K562 (cell line): ENCODE measurements at regions not wholly inside any gene's neighbourhood (a gene's known extent, or its start where the extent isn't known, plus 50 kb on each side); places are given as distances from the start of the nearest gene placed in this dataset.

Source experiments
- CC2D1A ChIP-seq: fragments of 450-650 bp; IDR thresholded peaks from 2 replicates; pipeline ENCODE4 v1.6.1; 2017; ENCODE audit warnings: mild to moderate bottlenecking
- CTBP1 ChIP-seq: fragments of 450-650 bp; IDR thresholded peaks from 2 replicates; pipeline ENCODE4 v1.6.1; 2016; ENCODE audit warnings: borderline replicate concordance
- CTCF ChIP-seq, 3 experiments: IDR thresholded peaks in 2 of 3; conservative IDR thresholded peaks in 1 of 3; 2 replicates each; pipeline ENCODE4 v1.5.1; 2011 to 2012; ENCODE audit warnings: low read length in 3 of 3, mild to moderate bottlenecking in 3 of 3, control low read depth in 2 of 3, improper control_type of control experiment in 1 of 3, inconsistent platforms in 1 of 3, low read depth in 1 of 3, mixed read lengths in 1 of 3, moderate library complexity in 1 of 3; ENCODE audit not compliant: insufficient read depth in 2 of 3
- ETV5 ChIP-seq: sonication (generic); formaldehyde crosslinking; IDR thresholded peaks from 2 replicates; pipeline ENCODE4 v1.4.0; 2020; ENCODE audit warnings: low read depth, mild to moderate bottlenecking, missing genetic modification reagents
- MYC ChIP-seq, 2 experiments: fragments of 250-450 bp in 1 of 2; sonication (Bioruptor Pico) in 1 of 2; IDR thresholded peaks; 2 replicates each; pipeline versions ENCODE4 v1.5.1 to v1.6.1; 2012 to 2021; ENCODE audit warnings: low read depth in 2 of 2, borderline replicate concordance in 1 of 2, improper control_type of control experiment in 1 of 2, low read length in 1 of 2, mild to moderate bottlenecking in 1 of 2, moderate library complexity in 1 of 2
- POLR3A ChIP-seq: IDR thresholded peaks from 2 replicates; pipeline ENCODE4 v1.6.1; 2011; ENCODE audit warnings: borderline replicate concordance, mild to moderate bottlenecking, moderate library complexity; ENCODE audit not compliant: insufficient read length, insufficient read depth; ENCODE audit errors: extremely low read depth
- U2AF1 ChIP-seq: fragments of 200-400 bp; formaldehyde crosslinking; optimal IDR thresholded peaks from 2 replicates; pipeline ENCODE3; 2017; ENCODE audit warnings: mild to moderate bottlenecking, low read depth, low read length, moderate library complexity
- USF1 ChIP-seq: sonication (generic); formaldehyde crosslinking; IDR thresholded peaks from 2 replicates; pipeline ENCODE4 v1.9.0; 2022; ENCODE audit warnings: mild to moderate bottlenecking, missing genetic modification reagents
- ZNF263 ChIP-seq: sonication (generic); formaldehyde crosslinking; IDR thresholded peaks from 2 replicates; pipeline ENCODE4 v1.8.0; 2022; ENCODE audit warnings: mild to moderate bottlenecking, missing genetic modification reagents, borderline replicate concordance
- ZNF274 ChIP-seq: IDR thresholded peaks from 2 replicates; pipeline ENCODE4 v1.6.1; 2011; ENCODE audit warnings: low read depth, mild to moderate bottlenecking, low read length, moderate library complexity, borderline replicate concordance

- TF ChIP-seq ETV5 (CRISPR knock-in tag), result no peak
- no peak for TF ChIP-seq POLR3A
- TF ChIP-seq CTBP1, result no peak
- no peak for TF ChIP-seq USF1 (CRISPR knock-in tag)
- no peak for TF ChIP-seq CTCF (IDR thresholded peaks at IDR 0.05 in 2 of 3, conservative IDR thresholded peaks at IDR 0.05 in 1 of 3; ENCODE audit: insufficient read depth in 2 of 3, low read depth in 1 of 3, low read length in 3 of 3)
- no peak for TF ChIP-seq ZNF263
- TF ChIP-seq U2AF1, result no peak
- no peak for TF ChIP-seq CC2D1A
- no peak for TF ChIP-seq MYC (IDR thresholded peaks at IDR 0.05; ENCODE audit: low read depth, low read length)
- no peak for TF ChIP-seq MYC (CRISPR knock-in tag; IDR thresholded peaks at IDR 0.05; ENCODE audit: borderline replicate concordance, low read depth)
- no peak for TF ChIP-seq ZNF274
Observed at GRCh38 chr2:223494496-223494895, 107.7 kb downstream of the SCG2 start.
